Calu3 (cell line): ENCODE measurements at regions not wholly inside any gene's neighbourhood (a gene's known extent, or its start where the extent isn't known, plus 50 kb on each side); places are given as distances from the start of the nearest gene placed in this dataset.

Experiments used
- BruUV-seq: library from RNA; stranded (reverse); fragments of 400-500 nt; replicated peaks from 2 replicates; lab custom pipeline; 2021; lab: Mats Ljungman, UMichigan
- CTCF ChIA-PET: fragments of 300-600 bp; sonication (Branson Sonifier 250); formaldehyde crosslinking; loops from one replicate; lab custom pipeline; 2022; ENCODE audit warnings: antibody characterized with exemption; lab: Charles Lee
- DNase-seq: peaks from one replicate; pipeline ENCODE4 v3.0.0; 2022
- H3K27ac Mint-ChIP-seq: one replicate; pipeline ENCODE4 v1.8.0; 2022; ENCODE audit warnings: mixed read lengths; ENCODE audit not compliant: unreplicated experiment
- H3K27me3 Mint-ChIP-seq: one replicate; pipeline ENCODE4 v1.8.0; 2022; ENCODE audit warnings: mixed read lengths; ENCODE audit not compliant: unreplicated experiment
- H3K36me3 Mint-ChIP-seq: one replicate; pipeline ENCODE4 v1.8.0; 2022; ENCODE audit warnings: mild to moderate bottlenecking, moderate library complexity, mixed read lengths; ENCODE audit not compliant: insufficient read depth, unreplicated experiment
- H3K4me1 Mint-ChIP-seq: one replicate; pipeline ENCODE4 v1.8.0; 2022; ENCODE audit warnings: mild to moderate bottlenecking, low read depth, mixed read lengths; ENCODE audit not compliant: unreplicated experiment
- H3K4me3 Mint-ChIP-seq: one replicate; pipeline ENCODE4 v1.8.0; 2022; ENCODE audit warnings: mild to moderate bottlenecking, low read depth, moderate library complexity, mixed read lengths; ENCODE audit not compliant: unreplicated experiment
- H3K9me3 Mint-ChIP-seq: one replicate; pipeline ENCODE4 v1.8.0; 2022; ENCODE audit warnings: low read depth, mixed read lengths; ENCODE audit not compliant: unreplicated experiment
- CTCF ChIP-seq: fragments of 200-600 bp; IDR thresholded peaks from one replicate; pipeline ENCODE4 v1.8.0; 2022; ENCODE audit warnings: antibody characterized with exemption; ENCODE audit not compliant: unreplicated experiment
- intact Hi-C: fragments of 100-400 bp; cut with micrococcal nuclease; formaldehyde crosslinking; loops from one replicate; pipeline ENCODE4 v1.10.0; 2022; ENCODE audit not compliant: unreplicated experiment

DNA sequence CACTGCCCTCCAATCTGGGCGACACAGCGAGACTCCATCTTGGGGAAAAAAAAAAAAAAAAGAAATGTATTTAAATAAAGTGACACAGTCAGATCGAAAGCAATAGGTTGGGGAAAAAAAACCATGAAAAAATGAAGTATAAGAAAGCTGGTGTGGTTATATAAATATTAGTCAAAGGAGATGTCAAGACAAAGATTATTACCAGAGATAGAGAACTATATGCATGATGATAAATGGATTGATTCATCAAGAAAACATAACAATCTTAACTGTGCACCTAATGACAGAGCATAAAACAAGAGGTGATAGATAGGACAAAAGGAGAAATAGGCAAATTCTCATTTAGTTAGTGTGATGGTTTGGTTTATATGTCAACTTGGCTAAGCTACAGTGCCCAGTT lies 146.9 kb upstream of the AHI1 start:
- intact Hi-C loops: no loop called here
- BruUV-seq: no TSS peak
- TF ChIP-seq CTCF: no peak
- Mint-ChIP-seq H3K27ac (no peak overlapping the region), H3K27me3 (no peaks in the 10 kb centered on the region), H3K4me3 (no peak overlapping the region), H3K4me1 (no peaks in the 10 kb centered on the region), H3K36me3 (no peaks in the 10 kb centered on the region), H3K9me3 (no peaks in the 10 kb centered on the region)
- CTCF ChIA-PET: no interaction called here
- DNase-seq: no peak

- intact Hi-C loops: no loop called here
- peaks cover 3% of the 10 kb centered on the region for H3K9me3 Mint-ChIP-seq
- no peaks in the 10 kb centered on the region for H3K27me3 Mint-ChIP-seq
- no peak for DNase-seq
- no peak overlapping the region for H3K27ac Mint-ChIP-seq
- H3K4me3 Mint-ChIP-seq: no peak overlapping the region
- CTCF ChIA-PET: no interaction called here
- H3K36me3 Mint-ChIP-seq: no peaks in the 10 kb centered on the region
- H3K4me1 Mint-ChIP-seq: no peaks in the 10 kb centered on the region
- no TSS peak for BruUV-seq
- no peak for TF ChIP-seq CTCF
Observed at GRCh38 chr6:135647521-135647920, 150.0 kb upstream of the AHI1 start.

- intact Hi-C loops: no loop called here
- Mint-ChIP-seq H3K36me3 (no peaks in the 10 kb centered on the region), H3K4me3 (no peak overlapping the region), H3K4me1 (no peaks in the 10 kb centered on the region), H3K27me3 (no peaks in the 10 kb centered on the region), H3K27ac (no peak overlapping the region), H3K9me3 (peaks cover 8% of the 10 kb centered on the region)
- no TSS peak for BruUV-seq
- no peak for DNase-seq
- CTCF ChIA-PET: no interaction called here
- TF ChIP-seq CTCF: no peak
Observed at GRCh38 chr6:135651964-135652755, 154.6 kb upstream of the AHI1 start.

DNA sequence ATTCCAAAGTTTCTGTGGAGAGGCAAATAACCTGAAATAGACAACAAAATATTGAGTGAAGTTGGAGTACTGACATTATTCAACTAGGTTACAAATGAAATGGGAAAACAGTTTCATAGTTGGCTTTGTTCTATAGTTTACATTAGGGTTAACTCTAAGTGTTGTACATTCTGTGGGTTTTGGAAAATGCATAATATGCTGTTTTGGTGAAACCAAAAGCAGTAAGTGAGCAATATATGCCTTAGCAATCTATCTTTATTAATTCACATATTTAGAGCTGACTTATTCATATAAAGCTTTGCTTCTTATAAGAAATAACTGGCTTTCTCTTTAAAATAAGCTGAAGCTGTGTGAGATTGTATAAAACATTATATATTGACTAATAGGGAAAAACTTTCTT lies 157.5 kb upstream of the AHI1 start:
- intact Hi-C loops: no loop called here
- peaks cover 5% of the 10 kb centered on the region for H3K9me3 Mint-ChIP-seq
- no peak for DNase-seq
- no peak overlapping the region for H3K27ac Mint-ChIP-seq
- no TSS peak for BruUV-seq
- H3K4me1 Mint-ChIP-seq: no peaks in the 10 kb centered on the region
- no peaks in the 10 kb centered on the region for H3K36me3 Mint-ChIP-seq
- CTCF ChIA-PET: no interaction called here
- H3K27me3 Mint-ChIP-seq: no peaks in the 10 kb centered on the region
- no peak for TF ChIP-seq CTCF
- no peak overlapping the region for H3K4me3 Mint-ChIP-seq
